ENCODE measurements at regions not wholly inside any gene's neighbourhood (a gene's known extent, or its start where the extent isn't known, plus 50 kb on each side); places are given as distances from the start of the nearest gene placed in this dataset.

- no peak for DNase-seq (ENCODE audit: low read depth)
These were observed 300.5 kb downstream of the GRIN2B start for GRCh38 chr12:13680916-13681315.

GRCh38 chr12:13676880-13677279 lies 304.5 kb downstream of the GRIN2B start:
- no peak for DNase-seq (ENCODE audit: low read depth)

DNA sequence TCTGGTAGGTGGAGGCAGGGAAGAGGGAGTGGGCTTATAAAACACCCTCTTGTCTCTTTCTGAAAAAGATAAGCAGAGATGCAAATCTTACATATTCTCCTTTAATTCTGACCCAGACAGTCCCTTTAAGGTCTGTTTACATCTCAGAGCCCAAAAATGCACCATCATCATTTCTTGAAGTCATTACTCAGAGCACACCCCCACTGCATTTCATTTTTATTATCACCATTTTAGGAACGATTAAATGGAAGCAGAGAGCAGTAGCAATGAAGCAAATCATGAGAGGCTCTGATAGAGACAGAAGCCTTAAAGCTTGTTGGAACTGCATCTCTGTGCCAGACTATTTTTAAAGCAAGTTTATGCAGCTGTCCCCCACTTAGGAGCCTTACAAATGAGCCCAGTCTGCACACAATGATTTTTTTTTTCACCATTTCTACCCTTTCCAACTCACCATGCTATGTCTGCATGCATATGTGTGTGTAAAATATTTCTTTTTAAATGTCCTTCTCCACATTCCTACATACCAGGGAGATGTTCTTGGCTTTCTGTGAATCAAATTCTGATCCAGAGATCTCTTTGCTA lies 311.0 kb downstream of the GRIN2B start:
- DNase-seq (ENCODE audit: low read depth), result no peak

GRCh38 chr12:13668880-13669279 lies 312.5 kb downstream of the GRIN2B start:
- no peak for DNase-seq (ENCODE audit: low read depth)

DNA sequence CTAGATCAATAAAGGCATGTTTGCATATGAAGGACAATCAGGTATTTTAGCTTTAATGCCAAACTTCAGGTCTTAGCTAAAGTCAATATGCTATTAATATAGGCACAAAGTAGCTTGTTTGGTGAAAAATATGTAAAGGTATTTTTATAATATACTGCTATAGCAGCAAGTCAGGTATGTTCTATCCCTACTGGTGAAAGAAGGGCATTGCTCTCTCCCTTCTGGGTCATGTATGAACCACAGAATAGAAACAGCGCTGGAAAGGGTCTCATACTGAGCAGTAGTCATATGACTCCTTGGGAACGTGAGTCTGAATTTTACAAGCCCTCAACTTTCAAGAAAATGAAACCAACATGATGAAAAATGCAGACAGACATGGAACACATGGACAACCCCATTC lies 314.6 kb downstream of the GRIN2B start:
- no peak for DNase-seq (ENCODE audit: low read depth)

DNA sequence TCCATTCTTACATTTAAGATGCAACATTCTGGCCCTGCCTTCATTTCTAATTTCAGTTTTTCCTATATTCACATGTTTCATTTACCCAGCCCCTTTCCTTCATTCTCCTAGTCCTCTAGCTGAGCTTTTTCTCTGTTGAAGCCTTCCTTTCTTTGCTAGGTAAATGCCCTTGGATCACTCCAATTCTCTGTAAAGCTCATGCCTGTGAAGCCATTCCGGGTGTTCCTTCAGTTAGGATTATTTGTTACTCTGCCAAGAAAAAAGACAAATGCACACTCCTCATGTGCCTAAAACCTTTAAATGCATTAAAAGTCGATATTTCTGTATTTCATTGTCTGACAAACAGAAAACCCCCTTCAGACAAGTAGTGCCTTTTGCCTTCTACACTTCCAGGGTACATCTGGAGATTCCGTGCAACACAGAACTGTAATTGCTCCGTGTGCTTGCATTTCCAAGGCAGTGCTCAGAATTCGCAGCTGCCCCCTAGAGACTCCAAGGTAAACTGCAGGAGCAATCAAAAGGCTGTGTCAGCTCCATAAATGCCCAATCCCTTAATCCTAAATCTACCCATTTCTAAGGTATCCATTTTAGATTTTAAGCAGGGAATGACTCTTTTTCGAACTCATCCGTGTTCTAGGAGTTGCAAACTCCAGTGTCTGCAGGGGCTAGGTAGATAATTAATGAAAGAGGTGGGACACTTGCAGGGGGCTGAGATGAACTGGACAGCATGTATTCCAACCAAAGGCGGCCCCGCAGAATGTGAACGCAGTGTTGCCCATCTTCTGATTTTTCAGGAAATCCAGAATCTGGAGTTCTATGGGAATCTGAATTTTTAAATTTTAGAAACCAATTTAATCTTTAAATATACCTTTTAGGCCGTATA lies 320.2 kb downstream of the GRIN2B start:
- DNase-seq (ENCODE audit: low read depth), result peak; percentile 23

- no peak for DNase-seq (ENCODE audit: low read depth)
These were observed 326.9 kb downstream of the GRIN2B start for GRCh38 chr12:13654456-13654855.

GRCh38 chr12:13652105-13652504 lies 329.3 kb downstream of the GRIN2B start:
- DNase-seq (ENCODE audit: low read depth), result no peak

DNA sequence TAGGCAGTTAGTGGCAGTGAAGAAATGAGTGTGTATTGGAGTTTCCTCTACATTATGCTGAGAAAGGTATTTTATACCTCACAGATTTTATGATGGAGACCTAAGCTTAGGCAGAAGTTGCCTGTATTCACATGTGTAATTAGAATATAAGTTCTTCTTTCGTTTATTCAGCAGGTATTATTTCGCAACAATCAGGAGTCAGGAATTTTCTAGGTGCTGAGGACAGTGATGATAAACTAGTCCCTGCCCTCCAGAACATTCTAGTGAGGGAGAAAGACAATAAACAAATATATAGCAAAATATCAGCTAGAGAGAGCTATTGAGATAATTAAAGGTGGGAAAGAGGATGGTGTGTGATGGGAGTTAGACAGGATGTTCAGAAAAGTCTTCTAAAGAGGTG lies 345.7 kb downstream of the GRIN2B start:
- DNase-seq (ENCODE audit: low read depth), result no peak

- DNase-seq (ENCODE audit: low read depth), result no peak
These were observed 349.5 kb downstream of the GRIN2B start for GRCh38 chr12:13631873-13632272.

GRCh38 chr12:13630354-13630753 lies 351.0 kb downstream of the GRIN2B start:
- no peak for DNase-seq (ENCODE audit: low read depth)

GRCh38 chr12:13628067-13628466 lies 353.3 kb downstream of the GRIN2B start:
- DNase-seq (ENCODE audit: low read depth), result no peak

DNA sequence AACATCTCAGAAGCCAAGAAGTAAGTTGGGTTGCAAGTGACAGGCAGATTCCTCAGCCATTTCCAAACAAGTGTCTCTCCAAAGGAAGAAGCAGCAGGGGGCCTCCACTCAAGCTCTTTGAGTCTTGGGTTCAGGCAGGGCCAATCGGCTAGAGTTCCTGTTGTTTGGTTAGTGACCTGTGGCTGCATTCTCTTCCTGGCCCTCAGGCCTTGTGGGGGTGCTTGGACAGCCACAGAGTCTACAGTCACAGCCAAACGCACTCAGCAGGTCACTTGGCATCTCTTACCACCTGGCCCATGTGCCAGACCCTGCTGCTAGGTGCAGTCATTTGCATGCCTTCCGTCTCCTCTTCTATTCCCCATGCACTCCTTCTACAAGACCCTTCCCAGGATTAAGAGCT lies 353.9 kb downstream of the GRIN2B start:
- DNase-seq (ENCODE audit: low read depth), result no peak

GRCh38 chr12:13613297-13613696 lies 368.1 kb downstream of the GRIN2B start:
- no peak for DNase-seq (ENCODE audit: low read depth)

GRCh38 chr12:13609894-13610679 lies 371.3 kb downstream of the GRIN2B start:
- no peak for DNase-seq (ENCODE audit: low read depth)

GRCh38 chr12:13606290-13606689 lies 375.1 kb downstream of the GRIN2B start:
- no peak for DNase-seq (ENCODE audit: low read depth)

DNA sequence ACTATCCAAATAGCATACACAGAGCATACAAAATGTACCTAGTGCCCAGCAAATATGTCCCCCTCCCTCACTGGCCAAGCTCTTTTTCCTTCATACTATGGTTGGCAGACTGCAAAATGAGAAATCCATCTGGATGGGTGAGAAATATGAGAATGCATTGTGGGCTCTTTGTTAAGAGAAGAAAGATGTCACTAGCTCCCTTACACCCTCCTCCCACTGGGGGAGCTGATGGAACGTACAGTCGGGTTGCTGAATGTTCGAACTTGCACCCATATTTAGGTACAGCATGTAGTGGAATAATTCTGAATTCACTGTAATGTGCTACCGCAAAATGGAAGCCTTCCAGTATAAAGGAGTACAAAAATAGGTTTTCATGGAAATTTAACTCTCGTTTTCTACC lies 377.4 kb downstream of the GRIN2B start:
- DNase-seq (ENCODE audit: low read depth), result no peak

- no peak for DNase-seq (ENCODE audit: low read depth)
These were observed 379.2 kb downstream of the GRIN2B start for GRCh38 chr12:13602172-13602571.

DNA sequence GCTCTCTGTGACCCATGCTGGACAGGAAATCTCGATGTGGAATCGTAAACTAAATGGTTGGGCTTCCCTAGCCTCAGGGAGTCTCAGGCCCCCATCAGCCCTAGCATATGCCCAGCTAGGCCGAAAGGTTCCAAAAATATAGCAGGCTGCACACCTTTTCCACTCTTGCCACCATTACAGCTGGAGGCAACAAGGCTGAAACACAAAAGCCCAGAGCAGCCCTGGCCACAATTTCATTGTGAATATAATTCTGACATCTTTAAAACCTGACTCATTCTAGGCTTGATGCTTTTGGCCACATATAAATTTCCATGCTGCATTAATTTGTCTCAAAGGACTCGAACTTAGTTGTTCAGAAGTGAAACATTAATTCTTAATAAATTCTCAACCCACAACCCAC lies 382.2 kb downstream of the GRIN2B start:
- no peak for DNase-seq (ENCODE audit: low read depth)

DNA sequence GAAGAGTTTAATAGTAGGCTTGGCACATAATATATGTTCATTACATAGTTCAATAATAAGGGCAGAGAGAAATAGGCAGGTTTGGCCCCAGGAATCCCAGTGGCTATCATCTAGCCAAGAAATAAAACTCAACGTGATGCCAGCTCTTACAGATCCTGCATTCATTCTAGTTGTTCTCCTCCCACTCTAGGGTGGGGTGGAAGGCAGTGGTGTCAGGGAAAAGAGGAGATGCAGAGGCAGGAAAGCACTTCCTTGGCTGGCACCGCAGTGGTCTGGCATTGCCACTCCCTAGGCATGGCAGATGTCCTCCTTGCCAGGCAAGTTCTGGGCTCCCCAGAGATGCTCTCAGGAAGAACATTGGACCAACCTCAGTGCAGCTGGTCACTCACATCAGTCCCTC lies 383.6 kb downstream of the GRIN2B start:
- no peak for DNase-seq (ENCODE audit: low read depth)

GRCh38 chr12:13597166-13597565 lies 384.2 kb downstream of the GRIN2B start:
- DNase-seq (ENCODE audit: low read depth), result no peak

DNA sequence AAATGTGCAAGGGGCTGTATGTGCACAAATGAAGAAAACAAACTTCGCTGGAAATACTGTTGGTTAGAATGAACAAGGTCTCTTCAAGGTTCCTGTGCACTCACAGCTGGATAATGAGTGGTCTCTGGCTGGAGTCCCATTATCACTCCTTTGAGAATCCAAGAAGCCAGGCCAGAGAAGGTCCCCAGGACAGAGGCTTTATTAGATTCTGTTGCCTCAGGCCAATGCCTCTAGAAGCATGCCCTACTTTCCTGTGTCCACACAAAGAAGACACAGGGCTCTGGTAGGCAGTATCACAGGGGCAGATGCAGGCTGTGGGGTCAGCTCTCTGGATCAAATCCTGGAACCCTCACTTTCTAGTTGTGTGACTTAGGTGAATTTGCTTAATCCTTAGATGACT lies 384.7 kb downstream of the GRIN2B start:
- no peak for DNase-seq (ENCODE audit: low read depth)

All from M059J (cell line).